PC-3 (cell line): ENCODE measurements at regions not wholly inside any gene's neighbourhood (a gene's known extent, or its start where the extent isn't known, plus 50 kb on each side); places are given as distances from the start of the nearest gene placed in this dataset.

ENCODE experiments used
- ATAC-seq: fragments of 200-7000 bp; cut with Tn5 transposase; 2 replicates; pipeline ENCODE4 v1.9.1; 2020; ENCODE audit warnings: mild to moderate bottlenecking, moderate library complexity
- BruUV-seq: library from RNA; stranded (reverse); fragments of 400-500 nt; replicated peaks from 2 replicates; lab custom pipeline; 2021; lab: Mats Ljungman, UMichigan
- CTCF ChIA-PET: fragments of 300-600 bp; sonication (Branson Sonifier 250); formaldehyde crosslinking; loops from one replicate; lab custom pipeline; 2022; ENCODE audit warnings: antibody characterized with exemption; lab: Charles Lee
- POLR2A ChIA-PET: fragments of 300-600 bp; sonication (Branson Sonifier 250); formaldehyde crosslinking; loops from one replicate; lab custom pipeline; 2022; ENCODE audit warnings: antibody characterized with exemption; ENCODE audit not compliant: unreplicated experiment; lab: Charles Lee
- DNase-seq: peaks from one replicate; pipeline ENCODE4 v3.0.0-alpha.2; 2015
- H2AFZ ChIP-seq: fragments of 300-600 bp; sonication (generic); 2 replicates; pipeline ENCODE4 v1.6.0; 2016; ENCODE audit warnings: antibody characterized with exemption, low read length
- H3F3A ChIP-seq: fragments of 300-600 bp; sonication (generic); one replicate; pipeline ENCODE4 v1.6.0; 2017; ENCODE audit warnings: antibody characterized with exemption, low read length, control low read depth, mild to moderate bottlenecking; ENCODE audit not compliant: unreplicated experiment
- H3K27ac ChIP-seq: fragments of 300-600 bp; sonication (generic); 2 replicates; pipeline ENCODE4 v1.5.1; 2016; ENCODE audit warnings: mild to moderate bottlenecking, low read length
- H3K27me3 ChIP-seq: fragments of 300-600 bp; sonication (generic); 2 replicates; pipeline ENCODE4 v1.6.1; 2016; ENCODE audit warnings: low read length, mixed read lengths
- H3K36me3 ChIP-seq: fragments of 300-600 bp; sonication (generic); 2 replicates; pipeline ENCODE4 v1.6.1; 2016; ENCODE audit warnings: low read depth, mixed run types, low read length, mixed read lengths
- H3K4me1 ChIP-seq: fragments of 300-600 bp; sonication (generic); 2 replicates; pipeline ENCODE4 v1.5.1; 2016; ENCODE audit warnings: low read length; ENCODE audit not compliant: insufficient read depth
- H3K4me2 ChIP-seq: fragments of 300-600 bp; sonication (generic); 2 replicates; pipeline ENCODE4 v1.6.0; 2016; ENCODE audit warnings: low read length
- H3K4me3 ChIP-seq: fragments of 300-600 bp; sonication (generic); 2 replicates; pipeline ENCODE4 v1.5.1; 2016; ENCODE audit warnings: mild to moderate bottlenecking, low read length, mixed read lengths
- H3K79me2 ChIP-seq: fragments of 300-600 bp; sonication (generic); 2 replicates; pipeline ENCODE4 v1.6.1; 2017; ENCODE audit warnings: low read length, mixed read lengths
- H3K9ac ChIP-seq: fragments of 300-600 bp; sonication (generic); 2 replicates; pipeline ENCODE4 v1.6.0; 2016; ENCODE audit warnings: mild to moderate bottlenecking, low read length
- H3K9me2 ChIP-seq: fragments of 300-600 bp; sonication (generic); replicated peaks from 2 replicates; pipeline ENCODE4 v1.6.1; 2016; ENCODE audit warnings: mixed run types, low read length, mixed read lengths
- H3K9me3 ChIP-seq: fragments of 300-600 bp; sonication (generic); 2 replicates; pipeline ENCODE4 v1.6.1; 2016; ENCODE audit warnings: low read length, mixed read lengths
- H4K20me1 ChIP-seq: fragments of 300-600 bp; sonication (generic); 2 replicates; pipeline ENCODE4 v1.6.1; 2016; ENCODE audit warnings: low read length, mixed read lengths
- EZH2 ChIP-seq: fragments of 300-600 bp; sonication (generic); IDR thresholded peaks from one replicate; pipeline ENCODE4 v1.6.1; 2017; ENCODE audit warnings: antibody characterized with exemption, mild to moderate bottlenecking, low read length; ENCODE audit not compliant: unreplicated experiment
- EZH2phosphoT487 ChIP-seq: fragments of 300-600 bp; sonication (generic); IDR thresholded peaks from 2 replicates; pipeline ENCODE4 v1.6.1; 2018; ENCODE audit warnings: mild to moderate bottlenecking, antibody characterized with exemption, low read length, borderline replicate concordance
- intact Hi-C: fragments of 100-400 bp; cut with micrococcal nuclease; formaldehyde crosslinking; loops from 2 replicates; pipeline ENCODE4 v1.9.0; 2023
- TF ChIP-seq, protein P1 (sequence below): fragments of 300-600 bp; sonication (generic); conservative IDR thresholded peaks from 2 replicates; pipeline ENCODE4 v1.5.1; 2017; ENCODE audit warnings: antibody characterized with exemption, low read depth, mild to moderate bottlenecking, low read length

DNA sequence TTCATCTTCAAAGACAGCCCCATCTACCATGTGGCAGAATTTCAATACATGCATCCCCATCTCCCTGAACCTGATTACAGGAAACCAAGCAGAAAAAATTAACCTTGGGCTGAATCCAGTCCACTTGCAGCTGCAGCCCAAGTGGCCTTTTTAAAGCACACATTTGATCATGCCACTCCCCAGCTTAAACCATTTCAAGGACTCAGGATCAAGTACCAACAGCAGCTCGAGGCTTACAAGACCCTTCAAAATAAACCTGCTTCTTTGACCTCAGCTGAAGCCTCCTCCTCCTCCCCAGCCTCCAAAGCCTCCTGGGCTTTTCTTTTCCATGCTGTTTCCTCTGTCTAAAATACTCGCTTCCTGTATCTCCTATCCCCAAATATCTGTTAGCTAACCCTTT, 50.7 kb upstream of the KIT start:
- no peak for DNase-seq
- BruUV-seq: no TSS peak
- ATAC-seq: no peak
- H3K9ac ChIP-seq: no peak overlapping the region
- no peak overlapping the region for H2AFZ ChIP-seq
- CTCF ChIA-PET: no interaction called here
- H3K9me2 ChIP-seq: no peaks in the 10 kb centered on the region
- no peaks in the 10 kb centered on the region for H4K20me1 ChIP-seq
- intact Hi-C loops: no loop called here
- H3K4me2 ChIP-seq: no peak overlapping the region
- H3K4me1 ChIP-seq: no peaks in the 10 kb centered on the region
- no peaks in the 10 kb centered on the region for H3K36me3 ChIP-seq
- H3K9me3 ChIP-seq: no peaks in the 10 kb centered on the region
- H3K27ac ChIP-seq: no peak overlapping the region
- POLR2A ChIA-PET: no interaction called here
- TF ChIP-seq EZH2: no peak
- TF ChIP-seq EZH2phosphoT487: no peak
- TF ChIP-seq, protein P1, sequence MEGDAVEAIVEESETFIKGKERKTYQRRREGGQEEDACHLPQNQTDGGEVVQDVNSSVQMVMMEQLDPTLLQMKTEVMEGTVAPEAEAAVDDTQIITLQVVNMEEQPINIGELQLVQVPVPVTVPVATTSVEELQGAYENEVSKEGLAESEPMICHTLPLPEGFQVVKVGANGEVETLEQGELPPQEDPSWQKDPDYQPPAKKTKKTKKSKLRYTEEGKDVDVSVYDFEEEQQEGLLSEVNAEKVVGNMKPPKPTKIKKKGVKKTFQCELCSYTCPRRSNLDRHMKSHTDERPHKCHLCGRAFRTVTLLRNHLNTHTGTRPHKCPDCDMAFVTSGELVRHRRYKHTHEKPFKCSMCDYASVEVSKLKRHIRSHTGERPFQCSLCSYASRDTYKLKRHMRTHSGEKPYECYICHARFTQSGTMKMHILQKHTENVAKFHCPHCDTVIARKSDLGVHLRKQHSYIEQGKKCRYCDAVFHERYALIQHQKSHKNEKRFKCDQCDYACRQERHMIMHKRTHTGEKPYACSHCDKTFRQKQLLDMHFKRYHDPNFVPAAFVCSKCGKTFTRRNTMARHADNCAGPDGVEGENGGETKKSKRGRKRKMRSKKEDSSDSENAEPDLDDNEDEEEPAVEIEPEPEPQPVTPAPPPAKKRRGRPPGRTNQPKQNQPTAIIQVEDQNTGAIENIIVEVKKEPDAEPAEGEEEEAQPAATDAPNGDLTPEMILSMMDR: no peak
- H3F3A ChIP-seq: no peaks in the 10 kb centered on the region
- no peaks in the 10 kb centered on the region for H3K79me2 ChIP-seq
- H3K27me3 ChIP-seq: peaks cover 50% of the 10 kb centered on the region
- no peak overlapping the region for H3K4me3 ChIP-seq

- Histone ChIP-seq H3K9ac (no peak overlapping the region), H3K27ac (no peak overlapping the region), H4K20me1 (no peaks in the 10 kb centered on the region), H3K36me3 (no peaks in the 10 kb centered on the region), H3K79me2 (no peaks in the 10 kb centered on the region), H3K9me2 (no peaks in the 10 kb centered on the region), H3K27me3 (peaks cover 51% of the 10 kb centered on the region), H3K9me3 (no peaks in the 10 kb centered on the region), H3F3A (no peaks in the 10 kb centered on the region), H2AFZ (no peak overlapping the region), H3K4me3 (no peak overlapping the region), H3K4me1 (no peaks in the 10 kb centered on the region), H3K4me2 (no peak overlapping the region)
- no peak for TF ChIP-seq EZH2
- TF ChIP-seq, protein P1: no peak
- no peak for TF ChIP-seq EZH2phosphoT487
- intact Hi-C loops: no loop called here
- ChIA-PET POLR2A (no interaction called here), CTCF (no interaction called here)
- BruUV-seq: no TSS peak
- ATAC-seq (no peak), DNase-seq (no peak)
These were observed 50.2 kb upstream of the KIT start for GRCh38 chr4:54607521-54607920.
